NK-92 treated with Interleukin-12 subunit alpha and Interleukin-12 subunit beta, amount 100 ng/mL, for 24 hours (cell line): ENCODE measurements at regions not wholly inside any gene's neighbourhood (a gene's known extent, or its start where the extent isn't known, plus 50 kb on each side); places are given as distances from the start of the nearest gene placed in this dataset.
A peak's percentile ranks its signal among the peaks of the same experiment; 100 is the strongest.

Experiments used
- DNase-seq: peaks from one replicate; lab custom pipeline; 2025; lab: John Stamatoyannopoulos, UW

DNA sequence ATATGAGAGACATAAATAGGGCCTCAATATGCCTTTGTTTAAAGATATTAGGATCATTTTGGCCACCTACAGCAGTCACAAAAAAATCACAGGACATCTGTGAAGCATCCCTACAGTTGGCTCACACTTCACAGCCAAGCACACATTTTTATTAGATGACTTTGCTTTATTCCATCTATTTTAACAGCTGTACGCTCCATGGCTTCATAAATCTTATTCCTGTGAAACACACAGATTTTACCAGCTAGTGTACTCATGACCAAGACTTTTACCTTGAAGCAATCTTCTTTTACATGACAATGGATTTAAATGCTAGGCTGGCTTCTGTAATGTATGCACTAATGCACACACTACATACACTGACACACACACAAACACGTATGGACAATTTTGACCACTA, 254.8 kb upstream of the PITRM1 start:
- no peak for DNase-seq

DNA sequence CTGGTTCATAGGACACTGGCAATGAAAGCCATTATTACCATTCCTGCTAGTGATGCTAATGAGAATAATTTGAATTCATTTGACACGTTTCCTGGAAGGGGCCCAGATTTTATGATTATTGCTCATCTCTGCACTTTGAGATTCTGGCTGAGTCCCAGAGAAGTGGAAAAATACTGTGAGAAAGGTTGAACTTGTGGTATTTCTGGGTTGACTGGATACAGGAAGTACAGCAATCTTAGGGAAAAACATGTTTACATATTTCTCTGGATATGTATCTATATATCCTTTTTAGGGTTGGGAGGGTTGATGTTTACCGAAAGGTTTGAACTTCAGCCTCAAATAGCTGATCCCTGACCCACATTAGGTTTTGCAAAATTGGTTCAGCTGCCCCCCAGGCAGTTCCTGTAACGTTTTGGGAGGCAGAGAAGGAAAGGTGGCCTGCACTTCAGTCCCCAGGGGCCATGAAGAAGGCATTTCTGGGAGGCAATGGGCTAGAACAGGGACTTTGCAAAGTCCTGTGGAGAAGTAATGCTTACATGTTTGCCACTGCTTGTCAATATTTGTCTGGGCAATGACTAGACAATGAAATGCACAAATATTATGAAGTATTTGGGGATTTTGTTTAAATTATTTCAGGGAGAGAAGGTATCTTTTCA, 253.7 kb upstream of the PITRM1 start:
- no peak for DNase-seq

DNA sequence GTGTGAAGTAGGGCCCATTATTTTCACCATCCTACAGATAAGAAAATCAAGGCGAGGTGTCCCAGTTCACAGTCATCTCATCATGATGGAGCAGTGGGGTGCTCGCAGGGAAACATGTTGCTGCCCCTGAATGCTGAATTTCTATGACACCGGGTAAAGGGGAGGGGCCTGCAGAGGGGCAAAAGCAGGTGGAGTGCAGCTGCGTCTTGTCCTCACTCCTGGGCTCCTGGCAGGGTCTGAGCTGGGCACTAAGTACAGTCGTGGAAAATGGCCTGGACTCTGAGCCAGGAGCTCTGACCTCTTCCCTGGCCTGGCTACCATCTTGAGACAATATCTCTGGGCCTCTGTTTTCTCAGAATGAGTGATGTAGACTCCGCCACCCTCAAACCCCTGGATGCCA, 253.1 kb upstream of the PITRM1 start:
- DNase-seq, result no peak

DNA sequence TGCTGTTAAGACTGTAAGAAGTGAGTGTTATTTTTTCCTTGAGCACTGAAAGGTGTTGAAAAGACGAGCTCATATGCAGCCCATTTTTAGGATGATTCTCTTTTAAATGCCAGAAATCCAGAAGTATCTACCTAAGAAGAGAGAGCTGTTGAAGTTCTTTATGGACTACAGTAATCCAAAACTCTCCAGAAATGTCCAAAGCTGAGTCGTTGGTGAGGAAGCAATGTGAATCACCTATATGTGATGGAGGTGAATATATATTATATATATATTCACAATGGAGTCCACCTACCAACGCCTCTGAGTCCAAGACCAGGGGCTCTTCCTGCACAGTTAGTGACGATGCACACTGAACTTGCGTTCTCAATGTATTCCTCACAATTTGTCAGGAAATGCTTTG, 252.7 kb upstream of the PITRM1 start:
- DNase-seq, result no peak

DNA sequence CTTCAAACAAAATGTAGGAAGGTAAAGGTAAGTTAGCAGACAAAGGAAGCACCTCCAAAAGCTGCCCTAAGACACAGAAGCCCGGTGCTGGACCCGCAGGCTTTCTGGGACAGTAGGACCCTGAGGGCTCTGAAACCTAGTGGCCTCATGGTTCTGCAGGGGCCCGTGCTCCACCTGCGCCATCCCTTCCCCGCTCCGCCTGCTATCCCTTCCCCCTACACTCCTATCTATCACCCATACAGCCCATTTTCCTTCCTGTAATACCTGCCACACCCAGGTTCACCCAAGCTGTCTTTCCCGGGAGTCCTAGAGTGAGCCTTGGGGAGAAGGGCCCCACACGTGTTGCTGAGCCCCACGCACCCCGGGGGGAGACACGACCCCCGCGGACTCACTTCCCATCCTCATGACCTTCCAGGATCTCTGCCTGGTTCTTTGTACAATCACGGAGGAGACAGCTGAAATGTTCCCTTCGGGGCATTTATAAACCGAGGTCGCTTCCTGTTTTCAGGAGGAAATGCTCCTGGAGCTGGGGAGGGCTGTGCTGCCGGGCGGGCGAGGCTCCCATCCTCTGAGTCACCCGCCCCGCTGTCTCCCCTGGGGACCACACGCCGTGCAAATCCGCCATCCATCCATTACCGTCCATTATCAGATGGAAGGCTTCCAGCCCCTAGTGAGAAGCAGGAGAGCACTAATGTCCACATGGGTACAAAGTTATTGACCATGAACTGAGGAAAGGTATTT, 251.7 kb upstream of the PITRM1 start:
- DNase-seq, result no peak

DNA sequence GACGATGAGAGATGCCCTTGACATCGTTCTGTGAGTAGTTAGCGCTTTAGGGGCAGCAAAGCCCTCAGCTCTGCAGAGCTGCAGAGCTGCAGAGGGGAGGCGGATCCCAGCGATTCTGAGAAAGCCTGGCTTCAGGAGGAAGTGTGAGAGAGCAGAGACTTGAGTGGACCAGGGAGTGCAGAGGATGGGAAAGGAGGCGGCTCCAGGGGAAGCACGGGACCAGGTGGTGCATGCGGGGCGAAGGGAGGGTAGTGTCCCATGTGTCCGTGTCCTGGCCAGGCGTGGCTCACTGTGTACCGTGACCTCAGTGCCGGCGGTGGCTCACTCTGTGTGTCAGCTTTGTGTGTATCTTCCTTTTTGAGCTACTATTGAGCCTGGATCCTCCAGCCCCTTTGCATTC, 250.8 kb upstream of the PITRM1 start:
- DNase-seq, result no peak

DNA sequence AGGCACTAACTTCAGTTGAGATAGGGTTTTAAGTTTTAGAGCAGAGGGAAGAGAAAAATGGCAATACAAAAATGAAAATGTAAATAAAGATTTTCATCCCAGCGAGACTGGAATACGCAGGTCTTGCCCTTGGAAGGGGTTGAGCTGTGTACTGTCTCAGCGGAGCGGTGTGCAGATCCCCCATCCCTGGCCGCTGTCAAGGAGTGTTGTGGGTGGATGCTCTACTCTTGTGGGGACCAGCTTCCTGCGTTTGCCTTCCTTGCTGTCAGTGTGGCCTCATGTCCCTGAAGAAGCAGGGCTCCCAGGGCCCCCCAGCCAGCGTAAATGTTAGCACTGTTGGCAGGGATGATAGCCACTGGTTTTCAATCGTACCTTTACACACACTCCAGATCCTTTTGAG, 249.7 kb upstream of the PITRM1 start:
- no peak for DNase-seq

DNA sequence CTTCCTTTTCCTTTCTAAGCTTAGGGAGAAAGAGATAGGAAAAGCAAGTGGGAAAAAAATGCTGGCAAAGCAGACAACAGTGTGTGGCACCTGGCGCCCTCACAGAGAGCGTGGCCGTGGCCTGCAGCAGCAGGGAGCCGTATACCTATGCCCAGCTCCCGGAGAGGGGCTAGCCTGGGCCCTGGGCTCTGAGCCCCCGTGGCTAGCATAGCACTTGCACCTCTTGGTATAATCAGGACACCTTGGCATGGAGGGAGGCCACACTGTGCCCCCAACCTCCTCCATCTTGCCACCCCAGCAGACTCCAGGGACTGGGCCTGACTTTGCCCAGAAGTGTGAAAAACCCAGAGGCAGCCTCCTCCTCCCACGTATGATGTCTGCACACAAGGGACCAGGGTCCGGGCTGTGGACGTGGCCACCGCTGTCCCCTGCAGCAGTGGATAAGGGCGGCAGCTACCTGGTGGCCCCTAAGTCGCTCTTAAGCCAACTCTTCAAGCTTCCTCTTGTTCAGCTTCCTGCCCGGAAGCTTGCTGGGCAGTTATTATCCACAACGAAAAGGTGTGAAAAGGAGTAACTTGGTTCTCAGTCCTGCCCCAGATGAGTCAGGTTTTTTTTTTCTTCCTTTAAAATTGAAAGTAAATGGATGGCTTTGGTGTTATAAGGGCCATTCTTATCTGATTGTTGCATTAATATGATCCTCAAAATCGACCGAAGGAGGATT, 249.1 kb upstream of the PITRM1 start:
- peak; percentile 10 for DNase-seq

DNA sequence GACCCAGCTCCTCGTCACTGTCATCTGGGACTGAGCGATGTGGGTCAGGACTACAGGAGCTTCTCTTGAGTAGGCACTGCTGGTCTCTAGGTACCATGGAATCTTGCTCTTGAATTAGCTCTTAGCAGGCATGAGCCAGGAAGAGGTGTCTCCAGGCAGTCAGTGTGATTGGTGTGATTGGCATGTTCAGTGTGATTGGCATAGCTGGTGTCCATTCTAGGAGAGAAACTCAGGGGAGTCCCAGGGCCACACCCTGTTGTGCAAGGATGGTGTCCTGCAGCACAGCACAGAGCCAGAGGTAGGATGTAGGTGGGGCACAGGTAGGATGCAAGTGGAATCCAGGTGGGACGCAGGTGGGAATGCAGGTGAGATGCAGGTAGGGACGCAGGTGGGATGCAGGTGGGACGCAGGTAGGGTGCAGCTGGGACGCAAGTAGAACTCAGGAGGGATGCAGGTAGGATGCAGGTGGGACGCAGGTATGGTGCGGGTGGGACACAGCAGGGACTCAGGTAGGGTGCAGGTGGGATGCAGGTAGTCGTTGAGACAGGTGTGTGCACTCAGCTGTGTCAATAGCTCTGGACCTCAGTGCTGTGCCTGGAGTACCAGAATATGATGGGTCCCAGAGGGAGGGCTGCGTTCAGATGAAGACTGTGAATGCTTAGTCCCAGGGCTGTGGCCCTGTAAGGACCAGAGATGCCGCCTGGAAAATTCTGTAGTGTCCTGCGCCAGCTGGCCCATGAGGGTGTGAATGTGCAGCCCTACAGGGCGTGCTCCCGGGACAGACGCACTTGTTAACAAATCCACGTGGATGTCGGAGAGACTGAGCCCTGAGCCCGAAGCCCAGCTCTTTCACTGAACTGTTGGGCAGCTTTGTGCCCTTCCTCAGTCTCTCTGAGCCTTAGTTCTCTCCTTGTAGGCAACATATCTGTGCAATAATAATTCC, 248.2 kb upstream of the PITRM1 start:
- DNase-seq, result no peak

DNA sequence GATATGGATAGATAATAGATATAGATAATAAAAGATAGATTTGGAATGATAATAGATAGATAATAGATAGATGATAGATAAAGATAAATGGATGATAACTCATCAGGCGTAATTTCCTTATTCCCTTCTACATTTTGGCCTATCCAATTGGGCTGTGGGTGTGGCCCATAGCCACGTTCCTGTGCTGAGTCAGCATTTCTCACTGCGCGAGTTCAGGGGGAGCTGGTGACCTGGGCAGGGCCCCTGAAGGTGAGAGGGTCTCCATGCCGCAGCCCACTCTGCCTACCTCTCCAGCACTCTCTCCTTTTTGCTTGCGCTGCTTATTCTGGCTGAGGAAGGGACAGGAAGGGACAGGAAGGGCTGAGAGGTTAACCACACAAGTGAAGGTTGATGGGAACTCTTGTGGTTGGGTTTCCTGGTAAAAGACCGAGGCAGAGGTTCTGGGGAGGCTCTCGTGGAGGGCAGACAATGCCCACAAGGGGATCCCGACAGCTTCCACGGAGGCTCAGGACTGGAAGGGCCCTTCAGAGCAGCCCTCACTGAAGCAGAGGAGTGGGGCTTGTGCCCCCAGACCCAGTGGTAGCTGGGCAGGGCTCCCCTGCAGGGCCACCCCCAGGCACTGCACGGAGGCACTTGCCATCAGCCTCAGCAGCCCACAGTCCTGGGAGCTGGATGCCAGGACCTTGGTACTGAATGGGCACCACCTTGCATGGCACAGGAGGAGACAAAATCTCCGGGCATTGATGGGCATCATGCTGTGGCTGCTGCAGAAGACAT, 247.3 kb upstream of the PITRM1 start:
- no peak for DNase-seq

DNA sequence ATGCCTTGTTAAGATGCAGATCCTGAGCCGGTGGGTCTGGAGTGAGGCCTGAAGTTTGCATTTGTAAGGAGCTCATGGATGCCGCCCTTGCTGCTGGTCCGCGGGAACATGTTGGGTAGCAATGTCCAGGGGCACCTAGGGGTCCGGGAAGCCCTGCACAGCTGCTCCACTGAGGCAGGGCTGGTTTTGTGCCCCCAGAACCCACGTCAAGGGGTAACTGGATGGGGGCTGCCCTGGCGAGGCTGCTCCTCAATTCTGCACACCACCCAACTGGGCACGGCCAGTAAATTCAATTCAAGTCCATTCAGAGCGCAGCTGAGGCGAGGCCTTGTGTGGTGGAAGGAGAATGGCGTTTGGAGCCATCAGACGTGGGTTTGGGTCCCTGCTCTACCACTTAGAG, 246.3 kb upstream of the PITRM1 start:
- no peak for DNase-seq

DNA sequence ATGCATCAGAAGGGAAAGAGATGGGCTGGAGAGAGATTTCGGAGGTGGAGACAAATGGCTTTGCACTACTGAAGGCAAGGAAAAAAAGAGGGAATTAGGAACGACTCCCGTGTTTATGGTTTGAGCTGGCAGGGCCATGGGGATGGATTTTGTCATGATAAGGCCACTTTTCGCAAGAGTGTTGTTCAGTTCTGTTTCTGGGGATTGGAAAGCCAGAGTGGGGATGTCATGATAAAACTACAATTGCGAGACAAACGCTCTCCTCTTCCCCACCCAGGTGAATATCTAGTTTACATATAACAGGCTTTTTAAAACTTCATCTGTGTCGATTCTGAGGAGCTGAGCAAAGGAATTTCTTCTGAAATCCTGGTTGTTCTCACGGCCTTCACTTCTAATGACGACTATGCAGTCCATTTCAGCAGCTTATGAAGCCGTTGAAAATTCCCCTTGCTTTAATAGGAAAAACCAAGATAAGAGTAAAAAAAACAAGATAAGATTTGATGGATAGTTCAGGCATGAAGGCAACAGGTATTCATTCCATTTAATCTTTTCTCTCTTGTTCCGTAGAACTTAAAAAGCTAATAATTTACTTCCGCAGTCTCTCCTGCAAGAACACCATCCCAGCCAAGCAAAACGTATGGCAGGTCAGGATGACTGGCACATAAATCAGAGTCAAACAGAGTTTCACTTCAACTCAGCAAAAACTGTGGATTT, 245.6 kb upstream of the PITRM1 start:
- DNase-seq, result no peak

DNA sequence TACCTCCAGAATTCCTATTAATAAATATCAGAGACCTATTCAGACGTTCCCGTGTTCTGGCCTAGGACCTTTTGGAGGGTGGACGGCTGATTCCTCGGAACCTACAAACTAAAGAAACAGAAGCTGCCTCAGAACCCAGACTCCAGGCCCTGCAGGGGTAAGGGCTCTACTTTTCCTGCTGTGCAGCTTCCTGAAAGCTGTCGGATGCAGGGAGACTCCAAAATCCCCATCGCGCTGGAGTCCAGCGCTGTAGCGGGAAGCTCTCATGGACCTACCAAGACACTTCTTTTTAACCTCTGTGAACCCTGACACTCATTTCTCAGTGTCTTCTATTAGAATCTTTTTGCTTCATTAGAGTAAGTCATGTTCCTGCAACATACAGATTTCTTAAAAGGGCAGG, 244.5 kb upstream of the PITRM1 start:
- no peak for DNase-seq

DNA sequence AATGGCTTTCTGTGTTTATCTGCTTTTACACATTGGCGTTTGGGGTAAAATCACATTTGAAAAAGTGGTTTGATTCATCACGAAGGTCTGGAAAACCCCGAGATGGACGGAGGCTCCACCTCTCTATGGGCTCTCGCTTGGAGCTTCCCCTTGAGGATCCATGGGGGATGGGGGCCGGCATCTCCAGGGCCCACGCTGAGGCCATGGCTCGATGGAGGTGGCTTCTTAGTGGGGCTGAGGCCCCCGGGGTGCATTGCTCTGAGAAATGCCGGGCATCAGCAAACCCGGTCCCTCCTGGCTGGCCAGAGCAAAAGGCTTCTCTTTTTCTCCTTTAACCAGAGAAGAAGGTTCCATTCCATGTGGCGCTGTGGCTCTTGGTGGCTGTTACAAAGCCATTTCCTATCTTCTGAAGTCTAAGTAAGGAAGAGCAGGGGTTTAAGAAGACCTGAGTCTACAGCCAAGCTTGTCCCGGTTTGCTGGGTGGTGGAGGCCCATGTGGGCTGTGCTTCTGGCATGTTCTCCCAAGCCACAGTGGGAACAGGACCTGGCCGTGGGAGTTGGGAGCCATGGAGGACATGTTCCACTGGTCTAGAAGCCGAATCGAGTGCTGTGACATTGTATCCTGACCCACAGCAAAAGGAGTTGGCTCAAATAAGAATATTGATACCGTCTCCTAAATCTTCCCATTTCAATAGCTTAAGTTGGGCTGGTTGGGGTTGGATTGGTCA, 243.5 kb upstream of the PITRM1 start:
- no peak for DNase-seq

DNA sequence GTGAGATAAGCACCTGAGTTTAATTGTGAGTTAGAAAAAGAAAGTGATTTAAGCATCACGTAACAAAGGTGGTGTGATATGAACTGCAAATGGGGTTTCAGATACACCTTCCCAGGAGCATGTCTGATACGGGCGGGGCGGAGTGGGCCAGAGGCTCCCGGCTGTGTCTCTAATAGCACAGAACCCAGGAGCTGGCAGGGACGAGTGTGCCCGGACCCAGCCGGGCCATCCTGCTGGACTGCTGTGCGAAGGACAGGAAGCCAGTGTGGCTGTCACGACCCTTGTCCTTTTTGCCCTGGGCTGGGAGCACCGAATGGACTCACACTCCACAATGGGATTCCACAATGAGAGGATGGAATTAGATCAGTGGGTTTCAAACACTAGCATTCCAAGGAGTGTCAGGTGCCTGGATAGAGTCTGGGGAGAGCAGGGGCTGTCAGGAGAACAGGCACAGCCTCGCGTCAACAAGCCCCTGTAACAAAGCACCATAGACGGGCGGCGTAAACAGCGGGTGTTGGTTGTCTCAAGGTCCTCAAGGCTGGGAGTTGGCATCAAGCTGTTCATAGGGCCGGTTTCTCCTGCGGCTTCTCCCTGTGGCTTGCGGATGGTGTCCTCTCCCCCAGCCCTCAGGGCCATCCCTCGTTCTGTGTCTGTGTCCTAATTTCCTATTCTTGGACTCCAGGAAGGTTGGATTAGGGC, 242.6 kb upstream of the PITRM1 start:
- DNase-seq, result no peak

DNA sequence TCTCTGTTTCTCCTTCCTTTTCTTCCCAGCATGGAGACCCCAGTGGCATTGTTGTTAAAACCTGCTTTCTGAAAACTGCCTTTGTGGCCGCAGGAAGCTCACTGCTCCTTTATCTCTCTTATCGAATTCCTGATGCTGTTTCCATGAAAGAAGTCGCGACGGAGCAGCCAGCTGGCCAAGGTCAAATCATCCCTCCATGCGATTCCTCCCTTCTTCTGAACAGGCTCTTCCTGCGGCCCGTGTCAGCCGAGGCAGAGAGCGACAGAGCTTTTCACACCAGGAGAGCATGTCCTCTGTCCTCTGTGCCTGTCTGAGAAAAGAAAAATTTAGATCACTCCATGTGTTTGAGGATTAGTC, 242.1 kb upstream of the PITRM1 start:
- DNase-seq, result no peak

DNA sequence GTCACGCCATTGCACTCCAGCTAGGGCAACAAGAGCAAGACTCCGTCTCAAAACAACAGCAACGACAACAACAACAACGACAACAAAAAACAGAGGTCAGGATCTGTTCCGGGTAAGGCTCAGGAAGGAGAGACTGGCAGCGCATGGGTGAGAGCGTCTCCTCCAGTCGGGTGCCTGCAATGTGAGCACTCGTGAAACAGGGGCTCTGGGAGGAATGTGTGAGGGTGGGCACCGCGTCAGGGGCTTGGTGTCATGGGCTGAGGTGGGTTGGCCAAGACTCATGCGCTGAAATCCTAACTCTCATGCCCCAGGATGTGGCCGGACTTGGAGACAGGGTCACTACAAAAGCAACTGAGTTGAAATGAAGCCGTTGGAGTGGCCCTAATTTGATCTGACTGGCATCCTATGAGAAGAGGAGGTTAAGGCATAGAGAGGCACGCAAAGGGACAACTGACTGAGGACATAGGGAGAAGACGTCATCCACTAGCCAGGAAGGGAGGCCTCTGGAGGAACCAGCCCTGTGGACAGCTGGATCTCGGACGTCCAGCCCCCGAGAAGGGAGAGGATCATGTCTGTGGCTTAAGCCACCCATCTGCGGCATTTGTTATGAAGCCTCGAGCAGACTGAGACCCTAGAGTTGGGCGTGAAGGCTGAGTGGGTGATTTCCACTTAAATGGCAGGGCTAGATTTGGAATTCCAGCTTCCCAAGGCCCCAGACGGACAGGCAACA, 241.5 kb upstream of the PITRM1 start:
- DNase-seq, result no peak

DNA sequence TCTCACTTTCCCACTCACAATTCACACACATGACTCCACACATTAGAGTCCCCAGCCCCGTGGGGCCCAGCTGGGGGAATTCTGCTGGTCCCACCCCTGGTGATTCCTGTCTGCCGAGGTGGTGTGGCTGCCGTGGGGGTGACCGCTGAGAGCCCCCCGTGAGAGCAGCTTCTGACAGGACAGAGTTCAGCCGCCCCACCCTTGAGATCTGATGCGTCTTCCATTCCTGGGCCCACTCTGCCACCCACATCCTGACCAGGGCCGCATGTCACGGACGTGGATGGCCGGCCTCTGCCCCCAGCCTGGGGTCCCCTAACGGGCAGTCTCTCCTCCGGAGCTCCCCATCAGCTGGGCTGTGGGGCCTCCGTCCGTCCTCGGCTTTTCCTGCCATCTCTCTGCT, 240.1 kb upstream of the PITRM1 start:
- DNase-seq, result no peak

DNA sequence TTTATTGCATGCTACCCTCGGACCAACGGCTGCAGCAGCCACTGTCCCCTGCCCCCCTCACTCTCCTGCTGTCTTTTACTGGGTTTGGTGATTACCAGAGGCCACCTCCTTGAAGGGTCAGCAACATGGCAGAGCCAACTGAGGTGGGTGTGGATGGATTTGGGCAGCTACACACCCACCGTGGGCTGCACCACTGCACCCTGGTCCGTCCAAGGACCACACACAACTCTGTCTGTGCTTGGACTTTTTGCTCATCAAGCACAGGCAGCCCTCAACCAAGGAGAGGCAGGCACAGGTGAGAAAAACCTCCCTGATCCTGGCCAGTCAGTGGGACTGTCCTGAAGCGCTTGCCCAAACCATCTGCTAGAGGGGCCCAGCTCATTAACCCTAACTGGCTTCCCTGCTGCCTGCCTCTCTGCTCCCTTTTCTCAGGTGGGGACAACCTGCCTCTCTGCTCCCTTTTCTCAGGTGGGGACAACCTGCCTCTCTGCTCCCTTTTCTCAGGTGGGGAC, 239.5 kb upstream of the PITRM1 start:
- no peak for DNase-seq
